ENCODE measurements at regions not wholly inside any gene's neighbourhood (a gene's known extent, or its start where the extent isn't known, plus 50 kb on each side); places are given as distances from the start of the nearest gene placed in this dataset.

DNA sequence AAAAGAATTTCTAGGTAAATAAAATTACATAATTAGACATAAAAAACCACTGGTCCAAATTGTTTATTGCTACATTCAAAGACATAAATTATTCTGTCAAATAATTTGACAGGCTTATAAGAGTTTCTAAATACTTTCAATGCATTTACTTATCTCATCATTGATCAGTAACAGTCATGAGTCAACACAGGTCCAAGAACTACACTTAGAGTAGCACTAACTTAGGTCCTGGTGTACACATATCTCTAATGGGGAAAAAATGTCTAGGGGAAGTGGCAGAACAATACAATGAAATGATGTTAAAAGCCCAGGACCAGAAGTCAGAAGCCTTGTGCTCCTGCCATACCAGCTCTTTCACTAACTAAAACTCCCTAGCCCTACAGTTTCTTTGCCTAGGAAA lies 96.5 kb upstream of the SLCO6A1 start:
- TF ChIP-seq, protein P1, sequence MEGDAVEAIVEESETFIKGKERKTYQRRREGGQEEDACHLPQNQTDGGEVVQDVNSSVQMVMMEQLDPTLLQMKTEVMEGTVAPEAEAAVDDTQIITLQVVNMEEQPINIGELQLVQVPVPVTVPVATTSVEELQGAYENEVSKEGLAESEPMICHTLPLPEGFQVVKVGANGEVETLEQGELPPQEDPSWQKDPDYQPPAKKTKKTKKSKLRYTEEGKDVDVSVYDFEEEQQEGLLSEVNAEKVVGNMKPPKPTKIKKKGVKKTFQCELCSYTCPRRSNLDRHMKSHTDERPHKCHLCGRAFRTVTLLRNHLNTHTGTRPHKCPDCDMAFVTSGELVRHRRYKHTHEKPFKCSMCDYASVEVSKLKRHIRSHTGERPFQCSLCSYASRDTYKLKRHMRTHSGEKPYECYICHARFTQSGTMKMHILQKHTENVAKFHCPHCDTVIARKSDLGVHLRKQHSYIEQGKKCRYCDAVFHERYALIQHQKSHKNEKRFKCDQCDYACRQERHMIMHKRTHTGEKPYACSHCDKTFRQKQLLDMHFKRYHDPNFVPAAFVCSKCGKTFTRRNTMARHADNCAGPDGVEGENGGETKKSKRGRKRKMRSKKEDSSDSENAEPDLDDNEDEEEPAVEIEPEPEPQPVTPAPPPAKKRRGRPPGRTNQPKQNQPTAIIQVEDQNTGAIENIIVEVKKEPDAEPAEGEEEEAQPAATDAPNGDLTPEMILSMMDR (IDR thresholded peaks at IDR 0.05): no peak
- TF ChIP-seq, protein P2, sequence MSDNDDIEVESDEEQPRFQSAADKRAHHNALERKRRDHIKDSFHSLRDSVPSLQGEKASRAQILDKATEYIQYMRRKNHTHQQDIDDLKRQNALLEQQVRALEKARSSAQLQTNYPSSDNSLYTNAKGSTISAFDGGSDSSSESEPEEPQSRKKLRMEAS (CRISPR knock-in tag; IDR thresholded peaks at IDR 0.05): no peak
- TF ChIP-seq ESRRA (CRISPR knock-in tag; IDR thresholded peaks at IDR 0.05; ENCODE audit: borderline replicate concordance) (no peak), RELA (CRISPR knock-in tag; IDR thresholded peaks at IDR 0.05; ENCODE audit: borderline replicate concordance) (no peak), SOX15 (CRISPR knock-in tag; IDR thresholded peaks at IDR 0.05) (no peak), ZNF263 (CRISPR knock-in tag; IDR thresholded peaks at IDR 0.05; ENCODE audit: low read depth) (no peak), JAZF1 (CRISPR knock-in tag; IDR thresholded peaks at IDR 0.05) (no peak)
- TF ChIP-seq, protein P3, sequence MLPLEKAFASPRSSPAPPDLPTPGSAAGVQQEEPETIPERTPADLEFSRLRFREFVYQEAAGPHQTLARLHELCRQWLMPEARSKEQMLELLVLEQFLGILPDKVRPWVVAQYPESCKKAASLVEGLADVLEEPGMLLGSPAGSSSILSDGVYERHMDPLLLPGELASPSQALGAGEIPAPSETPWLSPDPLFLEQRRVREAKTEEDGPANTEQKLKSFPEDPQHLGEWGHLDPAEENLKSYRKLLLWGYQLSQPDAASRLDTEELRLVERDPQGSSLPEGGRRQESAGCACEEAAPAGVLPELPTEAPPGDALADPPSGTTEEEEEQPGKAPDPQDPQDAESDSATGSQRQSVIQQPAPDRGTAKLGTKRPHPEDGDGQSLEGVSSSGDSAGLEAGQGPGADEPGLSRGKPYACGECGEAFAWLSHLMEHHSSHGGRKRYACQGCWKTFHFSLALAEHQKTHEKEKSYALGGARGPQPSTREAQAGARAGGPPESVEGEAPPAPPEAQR (CRISPR knock-in tag; IDR thresholded peaks at IDR 0.05): no peak
- TF ChIP-seq, protein P4, sequence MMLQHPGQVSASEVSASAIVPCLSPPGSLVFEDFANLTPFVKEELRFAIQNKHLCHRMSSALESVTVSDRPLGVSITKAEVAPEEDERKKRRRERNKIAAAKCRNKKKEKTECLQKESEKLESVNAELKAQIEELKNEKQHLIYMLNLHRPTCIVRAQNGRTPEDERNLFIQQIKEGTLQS (CRISPR knock-in tag; conservative IDR thresholded peaks at IDR 0.05): no peak

Data from WTC11 (cell line).